MM.1S (cell line): ENCODE measurements at regions not wholly inside any gene's neighbourhood (a gene's known extent, or its start where the extent isn't known, plus 50 kb on each side); places are given as distances from the start of the nearest gene placed in this dataset.
"Not testable (repeated sequence)": the region's sequence is repeated elsewhere in the genome, so short reads cannot be mapped to it uniquely, and the experiment has no call there.

Experiments used
- DNase-seq: peaks from one replicate; pipeline ENCODE4 v3.0.0-alpha.2; 2015
- H2AFZ ChIP-seq: fragments of 300-600 bp; sonication (generic); 2 replicates; pipeline ENCODE4 v1.6.0; 2016; ENCODE audit warnings: antibody characterized with exemption, low read length
- H3F3A ChIP-seq: fragments of 300-600 bp; sonication (generic); 2 replicates; pipeline ENCODE4 v1.6.1; 2016; ENCODE audit warnings: mild to moderate bottlenecking, antibody characterized with exemption, low read length, moderate library complexity, mixed read lengths; ENCODE audit not compliant: insufficient read depth
- H3K27ac ChIP-seq: fragments of 300-600 bp; sonication (generic); 2 replicates; pipeline ENCODE4 v1.5.1; 2016; ENCODE audit warnings: mild to moderate bottlenecking, low read length
- H3K27me3 ChIP-seq: fragments of 300-600 bp; sonication (generic); replicated peaks from 2 replicates; pipeline ENCODE4 v1.6.0; 2016; ENCODE audit warnings: low read length; ENCODE audit not compliant: insufficient read depth
- H3K36me3 ChIP-seq: fragments of 300-600 bp; sonication (generic); replicated peaks from 2 replicates; pipeline ENCODE4 v1.6.1; 2016; ENCODE audit warnings: mild to moderate bottlenecking, low read length, mixed read lengths; ENCODE audit not compliant: insufficient read depth
- H3K4me1 ChIP-seq: fragments of 300-600 bp; sonication (generic); 2 replicates; pipeline ENCODE4 v1.6.1; 2016; ENCODE audit warnings: low read length, mixed read lengths
- H3K4me2 ChIP-seq: fragments of 300-600 bp; sonication (generic); 2 replicates; pipeline ENCODE4 v1.6.0; 2016; ENCODE audit warnings: low read depth, low read length
- H3K4me3 ChIP-seq: fragments of 300-600 bp; sonication (generic); 2 replicates; pipeline ENCODE4 v1.5.1; 2016; ENCODE audit warnings: low read length, mixed read lengths
- H3K79me2 ChIP-seq: fragments of 300-600 bp; sonication (generic); 2 replicates; pipeline ENCODE4 v1.6.1; 2016; ENCODE audit warnings: mixed run types, low read length, mixed read lengths
- H3K9ac ChIP-seq: fragments of 300-600 bp; sonication (generic); 2 replicates; pipeline ENCODE4 v1.6.1; 2016; ENCODE audit warnings: low read length, mixed read lengths
- H3K9me2 ChIP-seq: fragments of 300-600 bp; sonication (generic); replicated peaks from 2 replicates; pipeline ENCODE4 v1.6.1; 2016; ENCODE audit warnings: mild to moderate bottlenecking, low read length, mixed read lengths; ENCODE audit not compliant: insufficient read depth
- H3K9me3 ChIP-seq: fragments of 300-600 bp; sonication (generic); replicated peaks from 2 replicates; pipeline ENCODE4 v1.6.1; 2016; ENCODE audit warnings: mild to moderate bottlenecking, low read length, mixed read lengths; ENCODE audit not compliant: insufficient read depth
- H4K20me1 ChIP-seq: fragments of 300-600 bp; sonication (generic); 2 replicates; pipeline ENCODE4 v1.6.1; 2016; ENCODE audit warnings: mild to moderate bottlenecking, low read length, moderate library complexity, mixed read lengths; ENCODE audit not compliant: insufficient read depth
- CTCF ChIP-seq: fragments of 300-600 bp; sonication (generic); IDR thresholded peaks from 2 replicates; pipeline ENCODE4 v1.5.1; 2016; ENCODE audit warnings: antibody characterized with exemption, low read length, mixed read lengths
- EZH2 ChIP-seq: fragments of 300-600 bp; sonication (generic); optimal IDR thresholded peaks from 2 replicates; pipeline ENCODE3; 2017; ENCODE audit warnings: low read depth, mild to moderate bottlenecking, antibody characterized with exemption, low read length, mixed read lengths
- EZH2phosphoT487 ChIP-seq: fragments of 300-600 bp; sonication (generic); IDR thresholded peaks from 2 replicates; pipeline ENCODE4 v1.6.1; 2018; ENCODE audit warnings: antibody characterized with exemption, low read length

- Histone ChIP-seq H4K20me1 (no peaks in the 10 kb centered on the region), H3K9me3 (no peaks in the 10 kb centered on the region), H3K4me2 (no peak overlapping the region), H3K27me3 (no peaks in the 10 kb centered on the region), H3K79me2 (no peaks in the 10 kb centered on the region), H3K9ac (no peak overlapping the region), H3K27ac (no peak overlapping the region), H3K4me1 (no peaks in the 10 kb centered on the region), H3F3A (no peaks in the 10 kb centered on the region), H3K36me3 (no peaks in the 10 kb centered on the region), H3K4me3 (no peak overlapping the region), H2AFZ (no peak overlapping the region), H3K9me2 (no peaks in the 10 kb centered on the region)
- TF ChIP-seq EZH2, result no peak
- no peak for TF ChIP-seq CTCF
- TF ChIP-seq EZH2phosphoT487, result no peak
- DNase-seq, result no peak
These were observed 209.4 kb upstream of the USP15 start for GRCh38 chr12:62050785-62051184.

GRCh38 chr12:62069976-62070375 lies 190.2 kb upstream of the USP15 start:
- no peak overlapping the region for H3K27ac ChIP-seq
- no peaks in the 10 kb centered on the region for H3K9me2 ChIP-seq
- H3K27me3 ChIP-seq, result no peaks in the 10 kb centered on the region
- no peak overlapping the region for H3K4me3 ChIP-seq
- no peak for DNase-seq
- no peaks in the 10 kb centered on the region for H4K20me1 ChIP-seq
- no peaks in the 10 kb centered on the region for H3K79me2 ChIP-seq
- H3F3A ChIP-seq, result no peaks in the 10 kb centered on the region
- no peaks in the 10 kb centered on the region for H3K4me1 ChIP-seq
- H3K4me2 ChIP-seq, result no peak overlapping the region
- no peaks in the 10 kb centered on the region for H3K36me3 ChIP-seq
- H2AFZ ChIP-seq, result no peak overlapping the region
- no peak overlapping the region for H3K9ac ChIP-seq
- TF ChIP-seq EZH2, result no peak
- TF ChIP-seq CTCF, result no peak
- TF ChIP-seq EZH2phosphoT487, result no peak
- H3K9me3 ChIP-seq, result no peaks in the 10 kb centered on the region

GRCh38 chr12:62073236-62073635 lies 187.0 kb upstream of the USP15 start:
- not testable (repeated sequence) for H2AFZ ChIP-seq, H3K9me2 ChIP-seq, DNase-seq, H3K27me3 ChIP-seq, H3K4me3 ChIP-seq, H3K4me2 ChIP-seq, H3F3A ChIP-seq, H3K79me2 ChIP-seq, H3K9ac ChIP-seq, H3K4me1 ChIP-seq, H3K9me3 ChIP-seq, H3K36me3 ChIP-seq, H3K27ac ChIP-seq, H4K20me1 ChIP-seq

- Histone ChIP-seq H4K20me1 (no peaks in the 10 kb centered on the region), H3K4me1 (no peaks in the 10 kb centered on the region), H3K9me2 (no peaks in the 10 kb centered on the region), H3K27me3 (no peaks in the 10 kb centered on the region), H3K9me3 (no peaks in the 10 kb centered on the region), H2AFZ (no peak overlapping the region), H3K27ac (no peak overlapping the region), H3K79me2 (no peaks in the 10 kb centered on the region), H3K4me3 (no peak overlapping the region), H3K9ac (no peak overlapping the region), H3K36me3 (no peaks in the 10 kb centered on the region), H3F3A (no peaks in the 10 kb centered on the region), H3K4me2 (no peak overlapping the region)
- TF ChIP-seq EZH2phosphoT487 (no peak), CTCF (no peak), EZH2 (no peak)
- no peak for DNase-seq
These were observed 184.3 kb upstream of the USP15 start for GRCh38 chr12:62075870-62076269.
